K562 (cell line): ENCODE measurements at regions not wholly inside any gene's neighbourhood (a gene's known extent, or its start where the extent isn't known, plus 50 kb on each side); places are given as distances from the start of the nearest gene placed in this dataset.

Experiments
- ATAC-seq: fragments of 200-7000 bp; cut with Tn5 transposase; 3 replicates; pipeline ENCODE4 v1.9.1; 2020; ENCODE audit warnings: moderate library complexity
- BruUV-seq: library from RNA; stranded (reverse); fragments of 400-500 nt; replicated peaks from 2 replicates; lab custom pipeline; 2021; lab: Mats Ljungman, UMichigan
- CTCF ChIA-PET: fragments of 300-600 bp; formaldehyde crosslinking; extraction: SDS; loops from one replicate; lab custom pipeline; 2021; ENCODE audit warnings: low intra/inter-chr PET ratio; lab: Yijun Ruan, JAX
- POLR2A ChIA-PET: fragments of 300-600, 350-650 bp; sonication (Branson Sonifier 250); formaldehyde crosslinking; extraction: SDS; loops from one replicate; lab custom pipeline; 2021; ENCODE audit warnings: antibody characterized with exemption, inconsistent platforms; lab: Yijun Ruan, JAX
- DNase-seq, 4 experiments: peaks; one replicate each; pipeline versions ENCODE4 v3.0.0 to v3.0.0-alpha.2; 2011 to 2018; ENCODE audit warnings: low spot score in 3 of 4, mixed read lengths in 3 of 4; ENCODE audit errors: extremely low read depth in 1 of 4
- FAIRE-seq: peaks from 2 replicates; lab custom pipeline; 2011; peaks lifted over from hg19 to GRCh38; lab: Jason Lieb, UNC
- H2AFZ ChIP-seq: 2 replicates; pipeline ENCODE4 v1.6.0; 2011; ENCODE audit warnings: low read depth, low read length, control low read depth, inconsistent platforms
- H3K27ac ChIP-seq: fragments of 200-600 bp; 3 replicates; pipeline ENCODE4 v1.8.0; 2011; ENCODE audit warnings: low read depth, mild to moderate bottlenecking, control low read depth, inconsistent platforms, low read length, moderate library complexity, mixed read lengths; ENCODE audit errors: extremely low read depth
- H3K27me3 ChIP-seq, 2 experiments: fragments of 300-600 bp in 1 of 2; 2 replicates in 1 of 2; 3 replicates in 1 of 2; pipeline versions ENCODE4 v1.6.0 to v1.8.0; 2011; ENCODE audit warnings: inconsistent platforms in 2 of 2, low read length in 2 of 2, mild to moderate bottlenecking in 1 of 2, mixed read lengths in 1 of 2, moderate library complexity in 1 of 2; ENCODE audit not compliant: control insufficient read depth in 2 of 2, insufficient read depth in 2 of 2
- H3K36me3 ChIP-seq: fragments of 300-600 bp; 3 replicates; pipeline ENCODE4 v1.8.0; 2011; ENCODE audit warnings: mild to moderate bottlenecking, low read length, inconsistent platforms; ENCODE audit not compliant: control insufficient read depth, insufficient read depth
- H3K4me1 ChIP-seq, 2 experiments: fragments of 200-600 bp in 1 of 2; replicated peaks in 1 of 2; 2 replicates in 1 of 2; 3 replicates in 1 of 2; pipeline versions ENCODE4 v1.5.1 to v1.8.0; 2011; ENCODE audit warnings: inconsistent platforms in 2 of 2, low read length in 2 of 2, mild to moderate bottlenecking in 1 of 2, mixed read lengths in 1 of 2, moderate library complexity in 1 of 2; ENCODE audit not compliant: control insufficient read depth in 2 of 2, insufficient read depth in 2 of 2
- H3K4me2 ChIP-seq: 2 replicates; pipeline ENCODE4 v1.6.1; 2011; ENCODE audit warnings: low read length, control low read depth, inconsistent platforms, mixed read lengths; ENCODE audit not compliant: insufficient read depth
- H3K4me3 ChIP-seq: fragments of 200-600 bp; sonication (generic), shearing (Covaris generic); 2 replicates; pipeline ENCODE4 v1.5.1; 2016; ENCODE audit warnings: control low read depth, inconsistent platforms
- H3K79me2 ChIP-seq: fragments of 200-600 bp; 3 replicates; pipeline ENCODE4 v1.8.0; 2011; ENCODE audit warnings: low read length, inconsistent platforms; ENCODE audit not compliant: control insufficient read depth, insufficient read depth
- H3K9ac ChIP-seq, 2 experiments: 2 replicates each; pipeline versions ENCODE4 v1.6.0 to v1.6.1; 2011; ENCODE audit warnings: low read depth in 2 of 2, low read length in 2 of 2, control low read depth in 1 of 2, inconsistent platforms in 1 of 2, mild to moderate bottlenecking in 1 of 2, mixed read lengths in 1 of 2; ENCODE audit not compliant: insufficient read depth in 1 of 2
- H3K9me1 ChIP-seq: one replicate; pipeline ENCODE4 v1.6.0; 2011; ENCODE audit warnings: inconsistent platforms, mild to moderate bottlenecking, low read length, moderate library complexity; ENCODE audit not compliant: control insufficient read depth, insufficient read depth
- H3K9me3 ChIP-seq: replicated peaks from 2 replicates; pipeline ENCODE4 v1.5.1; 2011; ENCODE audit warnings: low read depth, low read length, inconsistent platforms; ENCODE audit not compliant: control insufficient read depth, insufficient read depth
- H4K20me1 ChIP-seq: replicated peaks from 2 replicates; pipeline ENCODE4 v1.6.1; 2011; ENCODE audit warnings: low read length, inconsistent platforms, mixed read lengths; ENCODE audit not compliant: control insufficient read depth, insufficient read depth
- HDAC1 ChIP-seq, 2 experiments: fragments of 450-650 bp; IDR thresholded peaks; 2 replicates each; pipeline ENCODE4 v1.6.1; 2016 to 2017; ENCODE audit warnings: inconsistent platforms in 1 of 2, mild to moderate bottlenecking in 1 of 2, moderate library complexity in 1 of 2
- HNRNPUL1 ChIP-seq: fragments of 200-400 bp; formaldehyde crosslinking; IDR thresholded peaks from 2 replicates; pipeline ENCODE4 v1.6.1; 2017; ENCODE audit warnings: low read length
- PTTG1 ChIP-seq: fragments of 450-650 bp; IDR thresholded peaks from 2 replicates; pipeline ENCODE4 v1.6.1; 2016; ENCODE audit warnings: low read depth, mild to moderate bottlenecking, missing genetic modification characterization, missing compliant biosample characterization
- ZBTB43 ChIP-seq: sonication (generic); formaldehyde crosslinking; IDR thresholded peaks from 2 replicates; pipeline ENCODE4 v1.8.0; 2023; ENCODE audit warnings: mild to moderate bottlenecking, missing genetic modification reagents
- ZC3H8 ChIP-seq: fragments of 450-650 bp; IDR thresholded peaks from 2 replicates; pipeline ENCODE4 v1.6.1; 2017
- ZFP30 ChIP-seq: fragments of 250-450 bp; sonication (Bioruptor Pico); IDR thresholded peaks from 2 replicates; pipeline ENCODE4 v1.8.0; 2022; ENCODE audit warnings: moderate library complexity, mild to moderate bottlenecking, inconsistent platforms, borderline replicate concordance
- ZNF589 ChIP-seq: fragments of 200-800 bp; sonication (Bioruptor generic); IDR thresholded peaks from 2 replicates; pipeline ENCODE4 v1.6.1; 2016; ENCODE audit warnings: low read depth, missing genetic modification characterization, missing compliant biosample characterization
- WGBS: fragments of 100-300 bp; shearing (Covaris generic); methylation state at CpG from one replicate; pipeline ENCODE4 v1.1.6; 2016; ENCODE audit warnings: low coverage, mixed read lengths; ENCODE audit not compliant: insufficient coverage; ENCODE audit errors: missing lambda C conversion rate; 5-methylcytosine and 5-hydroxymethylcytosine counted together
- in situ Hi-C: fragments of 300-500 bp; cut with MboI; formaldehyde crosslinking; loops from 4 replicates; pipeline ENCODE4 v1.15.0; 2018; ENCODE audit warnings: inconsistent platforms, mixed read lengths
- intact Hi-C: fragments of 100-400 bp; cut with micrococcal nuclease; formaldehyde crosslinking; loops from 2 replicates; pipeline ENCODE4 v1.14.2; 2022

- ChIA-PET POLR2A (no interaction called here), CTCF (no interaction called here)
- WGBS: 0% methylated on average over 4 of the region's 4 CpGs
- ATAC-seq (no peak), FAIRE-seq (no peak), DNase-seq (no peak)
- Histone ChIP-seq H3K4me2 (no peak overlapping the region), H3K79me2 (no peaks in the 10 kb centered on the region), H3K36me3 (no peaks in the 10 kb centered on the region), H3K27me3 (no peaks in the 10 kb centered on the region), H2AFZ (no peak overlapping the region), H3K27ac (no peak overlapping the region), H4K20me1 (no peaks in the 10 kb centered on the region), H3K4me1 (no peaks in the 10 kb centered on the region), H3K9ac (no peak overlapping the region), H3K9me3 (no peaks in the 10 kb centered on the region; the same call in 1 of the 2 replicates), H3K4me3 (no peak overlapping the region), H3K9me1 (no peaks in the 10 kb centered on the region)
- no TSS peak for BruUV-seq
- intact Hi-C loops: no loop called here
- in situ Hi-C loops: no loop called here
- TF ChIP-seq ZBTB43 (no peak), HDAC1 (IDR thresholded peaks at IDR 0.05) (no peak), PTTG1 (tag) (no peak), HNRNPUL1 (no peak), ZC3H8 (no peak), ZNF589 (no peak), ZFP30 (CRISPR knock-in tag) (no peak)
Observed at GRCh38 chr1:82400521-82400920, 599.8 kb downstream of the ADGRL2 start.
